Breast epithelium (tissue), 3 donors: ENCODE measurements at regions not wholly inside any gene's neighbourhood (a gene's known extent, or its start where the extent isn't known, plus 50 kb on each side); places are given as distances from the start of the nearest gene placed in this dataset.

Experiments used
- POLR2A ChIP-seq: fragments of 450-650 bp; IDR thresholded peaks from one replicate; pipeline ENCODE4 v1.6.1; 2016; ENCODE audit warnings: antibody characterized with exemption, mild to moderate bottlenecking, moderate library complexity
- POLR2AphosphoS5 ChIP-seq, 3 donors: sonication (generic); formaldehyde crosslinking; IDR thresholded peaks; one replicate each; pipeline ENCODE4 v1.6.1; 2017; ENCODE audit warnings: antibody characterized with exemption in 3 of 3
- TF ChIP-seq, protein P1 (sequence below), 3 donors: fragments of 450-650 bp; IDR thresholded peaks; one replicate each; pipeline ENCODE4 v1.5.1; 2016 to 2017; ENCODE audit warnings: antibody characterized with exemption in 3 of 3, mild to moderate bottlenecking in 3 of 3, moderate library complexity in 3 of 3

DNA sequence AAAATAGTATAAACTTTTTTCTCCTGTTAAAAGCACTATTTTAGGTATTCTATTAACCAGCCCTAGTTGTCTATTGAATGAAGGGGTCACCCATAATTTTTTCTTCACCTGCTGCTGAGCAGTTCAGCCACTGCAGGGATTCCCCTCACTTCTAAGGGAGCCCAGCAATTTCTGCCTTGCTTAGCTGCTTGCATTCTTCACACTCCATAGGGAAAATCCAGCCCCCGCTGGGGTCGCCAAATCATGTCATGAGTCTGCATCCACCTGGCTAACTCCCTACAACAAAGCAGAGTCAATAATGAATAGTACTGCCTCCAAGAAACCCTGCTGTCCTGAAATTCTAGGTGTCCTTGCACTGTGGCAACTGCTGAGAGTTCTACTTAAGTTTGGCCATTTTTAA lies 886.5 kb downstream of the CDY2B start:
- TF ChIP-seq, protein P1, sequence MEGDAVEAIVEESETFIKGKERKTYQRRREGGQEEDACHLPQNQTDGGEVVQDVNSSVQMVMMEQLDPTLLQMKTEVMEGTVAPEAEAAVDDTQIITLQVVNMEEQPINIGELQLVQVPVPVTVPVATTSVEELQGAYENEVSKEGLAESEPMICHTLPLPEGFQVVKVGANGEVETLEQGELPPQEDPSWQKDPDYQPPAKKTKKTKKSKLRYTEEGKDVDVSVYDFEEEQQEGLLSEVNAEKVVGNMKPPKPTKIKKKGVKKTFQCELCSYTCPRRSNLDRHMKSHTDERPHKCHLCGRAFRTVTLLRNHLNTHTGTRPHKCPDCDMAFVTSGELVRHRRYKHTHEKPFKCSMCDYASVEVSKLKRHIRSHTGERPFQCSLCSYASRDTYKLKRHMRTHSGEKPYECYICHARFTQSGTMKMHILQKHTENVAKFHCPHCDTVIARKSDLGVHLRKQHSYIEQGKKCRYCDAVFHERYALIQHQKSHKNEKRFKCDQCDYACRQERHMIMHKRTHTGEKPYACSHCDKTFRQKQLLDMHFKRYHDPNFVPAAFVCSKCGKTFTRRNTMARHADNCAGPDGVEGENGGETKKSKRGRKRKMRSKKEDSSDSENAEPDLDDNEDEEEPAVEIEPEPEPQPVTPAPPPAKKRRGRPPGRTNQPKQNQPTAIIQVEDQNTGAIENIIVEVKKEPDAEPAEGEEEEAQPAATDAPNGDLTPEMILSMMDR (IDR thresholded peaks at IDR 0.05): no peak
- TF ChIP-seq POLR2A (no peak), POLR2AphosphoS5 (IDR thresholded peaks at IDR 0.05) (no peak)
